HEK293 (cell line): ENCODE measurements at regions not wholly inside any gene's neighbourhood (a gene's known extent, or its start where the extent isn't known, plus 50 kb on each side); places are given as distances from the start of the nearest gene placed in this dataset.

Experiments
- CTCF ChIA-PET: fragments of 350-600 bp; formaldehyde crosslinking; extraction: SDS; loops from one replicate; lab custom pipeline; 2021; ENCODE audit warnings: antibody characterized with exemption; lab: Yijun Ruan, JAX
- POLR2A ChIA-PET: fragments of 300-600 bp; formaldehyde crosslinking; extraction: SDS; loops from one replicate; lab custom pipeline; 2020; ENCODE audit warnings: antibody characterized with exemption, inconsistent platforms; lab: Yijun Ruan, JAX
- H3K27ac ChIP-seq: fragments of 200-500 bp; sonication (Bioruptor generic); 2 replicates; pipeline ENCODE4 v1.5.1; 2014; ENCODE audit warnings: low read depth, low read length, control low read depth, inconsistent platforms; ENCODE audit errors: extremely low read depth
- H3K36me3 ChIP-seq, 2 experiments: fragments of 200-500 bp in 1 of 2; sonication (Bioruptor generic) in 1 of 2; 1 replicate in 1 of 2; 2 replicates in 1 of 2; pipeline ENCODE4 v1.5.1; 2014 to 2017; ENCODE audit warnings: inconsistent platforms in 2 of 2, low read length in 2 of 2; ENCODE audit not compliant: control insufficient read depth in 2 of 2, insufficient read depth in 1 of 2
- H3K4me1 ChIP-seq: fragments of 200-500 bp; sonication (Bioruptor generic); 2 replicates; pipeline ENCODE4 v1.5.1; 2014; ENCODE audit warnings: mild to moderate bottlenecking, low read length, inconsistent platforms; ENCODE audit not compliant: control insufficient read depth, insufficient read depth
- H3K4me3 ChIP-seq: 2 replicates; pipeline ENCODE4 v1.5.1; 2011; ENCODE audit warnings: low read depth, mild to moderate bottlenecking, control low read depth, low read length, moderate library complexity
- H3K9me3 ChIP-seq: fragments of 200-500 bp; sonication (Bioruptor generic); 2 replicates; pipeline ENCODE4 v1.5.1; 2014; ENCODE audit warnings: low read depth, low read length, inconsistent platforms; ENCODE audit not compliant: control insufficient read depth, insufficient read depth
- ELK4 ChIP-seq: IDR thresholded peaks from 2 replicates; pipeline ENCODE4 v1.6.1; 2011; ENCODE audit warnings: mild to moderate bottlenecking, low read depth, low read length, borderline replicate concordance
- GLI2 ChIP-seq: fragments of 450-650 bp; formaldehyde crosslinking; IDR thresholded peaks from 2 replicates; pipeline ENCODE4; 2017; ENCODE audit warnings: missing biosample characterization, missing genetic modification characterization, low read depth, borderline replicate concordance
- HIC1 ChIP-seq: fragments of 450-650 bp; formaldehyde crosslinking; IDR thresholded peaks from 2 replicates; pipeline ENCODE4 v1.5.1; 2016; ENCODE audit warnings: missing biosample characterization, missing genetic modification characterization
- KLF17 ChIP-seq: fragments of 450-650 bp; formaldehyde crosslinking; IDR thresholded peaks from 2 replicates; pipeline ENCODE4 v1.5.1; 2016; ENCODE audit warnings: missing biosample characterization, missing genetic modification characterization
- PRDM1 ChIP-seq: fragments of 450-650 bp; formaldehyde crosslinking; IDR thresholded peaks from 2 replicates; pipeline ENCODE4; 2016; ENCODE audit warnings: missing biosample characterization, missing genetic modification characterization
- SALL2 ChIP-seq: fragments of 450-650 bp; formaldehyde crosslinking; IDR thresholded peaks from 2 replicates; pipeline ENCODE4 v1.5.0; 2017; ENCODE audit warnings: missing biosample characterization, mild to moderate bottlenecking, missing genetic modification characterization, borderline replicate concordance
- SETDB1 ChIP-seq: IDR thresholded peaks from one replicate; pipeline ENCODE4 v1.6.1; 2017; ENCODE audit warnings: mild to moderate bottlenecking, low read length, moderate library complexity, mixed read lengths; ENCODE audit not compliant: insufficient read length
- ZBTB20 ChIP-seq: fragments of 450-650 bp; formaldehyde crosslinking; IDR thresholded peaks from 2 replicates; pipeline ENCODE4 v1.5.1; 2016; ENCODE audit warnings: missing biosample characterization, missing genetic modification characterization
- ZNF175 ChIP-seq: fragments of 450-650 bp; formaldehyde crosslinking; IDR thresholded peaks from 2 replicates; pipeline ENCODE4 v1.5.1; 2016; ENCODE audit warnings: missing biosample characterization, missing genetic modification characterization
- ZNF280C ChIP-seq: fragments of 450-650 bp; formaldehyde crosslinking; IDR thresholded peaks from 2 replicates; pipeline ENCODE4 v1.5.1; 2016; ENCODE audit warnings: missing biosample characterization, missing genetic modification characterization
- ZNF324 ChIP-seq: fragments of 450-650 bp; formaldehyde crosslinking; IDR thresholded peaks from 2 replicates; pipeline ENCODE4 v1.5.1; 2016; ENCODE audit warnings: missing biosample characterization, missing genetic modification characterization
- ZNF416 ChIP-seq: fragments of 450-650 bp; formaldehyde crosslinking; IDR thresholded peaks from 2 replicates; pipeline ENCODE4 v1.5.1; 2016; ENCODE audit warnings: missing biosample characterization, missing genetic modification characterization
- ZNF510 ChIP-seq: fragments of 450-650 bp; formaldehyde crosslinking; IDR thresholded peaks from 2 replicates; pipeline ENCODE4 v1.5.1; 2018; ENCODE audit warnings: mild to moderate bottlenecking, missing genetic modification characterization, missing biosample characterization; ENCODE audit not compliant: insufficient replicate concordance
- ZNF530 ChIP-seq: fragments of 450-650 bp; formaldehyde crosslinking; IDR thresholded peaks from 2 replicates; pipeline ENCODE4 v1.5.1; 2016; ENCODE audit warnings: low read depth, missing biosample characterization, missing genetic modification characterization
- ZNF549 ChIP-seq: fragments of 450-650 bp; IDR thresholded peaks from 2 replicates; pipeline ENCODE4 v1.5.1; 2018; ENCODE audit warnings: missing biosample characterization, missing genetic modification characterization, mild to moderate bottlenecking, inconsistent platforms, moderate library complexity
- ZNF610 ChIP-seq: fragments of 450-650 bp; formaldehyde crosslinking; IDR thresholded peaks from 2 replicates; pipeline ENCODE4 v1.5.1; 2016; ENCODE audit warnings: missing biosample characterization, missing genetic modification characterization, borderline replicate concordance
- ZNF639 ChIP-seq: fragments of 450-650 bp; formaldehyde crosslinking; IDR thresholded peaks from 2 replicates; pipeline ENCODE4 v1.5.1; 2016; ENCODE audit warnings: missing biosample characterization, missing genetic modification characterization
- ZNF645 ChIP-seq: fragments of 450-650 bp; formaldehyde crosslinking; IDR thresholded peaks from 2 replicates; pipeline ENCODE4; 2016; ENCODE audit warnings: missing biosample characterization, missing genetic modification characterization
- ZNF654 ChIP-seq: fragments of 450-650 bp; formaldehyde crosslinking; IDR thresholded peaks from 2 replicates; pipeline ENCODE4 v1.5.1; 2016; ENCODE audit warnings: low read depth, missing biosample characterization, missing genetic modification characterization

GRCh38 chr6:134849920-134850447 is 99.9 kb downstream of the ALDH8A1 start:
- Histone ChIP-seq H3K4me1 (peaks cover 3% of the 10 kb centered on the region; the same call in 1 of the 2 replicates), H3K27ac (no peak overlapping the region), H3K36me3 (no peaks in the 10 kb centered on the region), H3K4me3 (no peak overlapping the region), H3K9me3 (no peaks in the 10 kb centered on the region)
- CTCF ChIA-PET: interaction anchor here (0.6 to 0.8 kb wide), 3 partner anchors 14 to 372 kb away, joined by 3 to 4 read pairs (median 4); no protein-coding TSS in a partner anchor
- TF ChIP-seq ZNF280C (no peak), ZNF510 (no peak), ZNF654 (no peak), ZNF324 (tag by site-specific recombination) (no peak), SALL2 (no peak), GLI2 (tag by site-specific recombination) (no peak), ELK4 (no peak), SETDB1 (no peak), ZNF530 (no peak), ZNF639 (tag by site-specific recombination) (no peak), ZNF610 (tag by site-specific recombination) (no peak), ZBTB20 (tag by site-specific recombination) (no peak), ZNF416 (tag by site-specific recombination) (no peak), KLF17 (tag by site-specific recombination) (no peak), ZNF175 (no peak), ZNF549 (tag by site-specific recombination) (no peak), HIC1 (tag by site-specific recombination) (no peak), ZNF645 (tag by site-specific recombination) (no peak), PRDM1 (tag by site-specific recombination) (no peak)
- POLR2A ChIA-PET: no interaction called here
